OCI-LY3 (cell line): ENCODE measurements at regions not wholly inside any gene's neighbourhood (a gene's known extent, or its start where the extent isn't known, plus 50 kb on each side); places are given as distances from the start of the nearest gene placed in this dataset.

Source experiments
- H2AFZ ChIP-seq: fragments of 200-600, 300-600 bp; shearing (Covaris generic); 2 replicates; pipeline ENCODE4 v1.6.0; 2014; ENCODE audit warnings: antibody characterized with exemption, low read depth, low read length
- H3K27ac ChIP-seq: fragments of 200-600, 300-600 bp; sonication (generic); 2 replicates; pipeline ENCODE4 v1.5.1; 2014; ENCODE audit warnings: mild to moderate bottlenecking, low read length, moderate library complexity, mixed read lengths
- H3K27me3 ChIP-seq: fragments of 200-600, 300-600 bp; sonication (generic); 2 replicates; pipeline ENCODE4 v1.6.1; 2014; ENCODE audit warnings: low read depth, low read length, mixed read lengths
- H3K36me3 ChIP-seq: fragments of 200-600, 300-600 bp; sonication (generic); replicated peaks from 2 replicates; pipeline ENCODE3; 2014; ENCODE audit warnings: low read depth, low read length, mixed read lengths
- H3K4me1 ChIP-seq: fragments of 300-600, 200-600 bp; sonication (generic); 2 replicates; pipeline ENCODE4 v1.6.1; 2014; ENCODE audit warnings: low read length, mixed read lengths
- H3K4me2 ChIP-seq: fragments of 200-600, 300-600 bp; sonication (generic); 2 replicates; pipeline ENCODE4 v1.6.1; 2014; ENCODE audit warnings: low read length, mixed read lengths
- H3K4me3 ChIP-seq: fragments of 300-600, 200-600 bp; sonication (generic); 2 replicates; pipeline ENCODE4 v1.5.1; 2014; ENCODE audit warnings: antibody characterized with exemption, mild to moderate bottlenecking, low read length, moderate library complexity
- H3K79me2 ChIP-seq: fragments of 300-600, 200-600 bp; shearing (Covaris generic); 2 replicates; pipeline ENCODE4 v1.6.1; 2014; ENCODE audit warnings: mild to moderate bottlenecking, low read length, mixed read lengths
- H3K9ac ChIP-seq: fragments of 300-600, 200-600 bp; shearing (Covaris generic); 2 replicates; pipeline ENCODE4 v1.6.0; 2014; ENCODE audit warnings: mild to moderate bottlenecking, low read length, moderate library complexity
- H3K9me3 ChIP-seq: fragments of 200-600, 300-600 bp; shearing (Covaris generic); 2 replicates; pipeline ENCODE4 v1.6.1; 2014; ENCODE audit warnings: low read length, mixed read lengths; ENCODE audit not compliant: insufficient read depth
- H4K20me1 ChIP-seq: fragments of 200-600, 300-600 bp; sonication (generic); 2 replicates; pipeline ENCODE4 v1.6.1; 2016; ENCODE audit warnings: low read length, mixed read lengths; ENCODE audit not compliant: insufficient read depth
- EZH2phosphoT487 ChIP-seq: fragments of 200-600 bp; shearing (Covaris generic); IDR thresholded peaks from 2 replicates; pipeline ENCODE4 v1.6.1; 2018; ENCODE audit warnings: antibody characterized with exemption, mixed run types, low read depth
- TF ChIP-seq, protein P1 (sequence below): fragments of 200-600, 300-600 bp; sonication (generic); IDR thresholded peaks from 2 replicates; pipeline ENCODE4 v1.5.1; 2014; ENCODE audit warnings: antibody characterized with exemption, low read length, low read depth

GRCh38 chr9:26313108-26313507, 579.5 kb downstream of the CAAP1 start:
- H3K79me2 ChIP-seq: no peaks in the 10 kb centered on the region
- H2AFZ ChIP-seq: no peak overlapping the region
- H3K9me3 ChIP-seq: no peaks in the 10 kb centered on the region
- no peak overlapping the region for H3K27ac ChIP-seq
- no peak overlapping the region for H3K9ac ChIP-seq
- 0 out of 2 replicates have a peak, but pooled peaks cover 4% of the 10 kb centered on the region for H3K27me3 ChIP-seq
- no peak overlapping the region for H3K4me3 ChIP-seq
- no peak for TF ChIP-seq EZH2phosphoT487
- TF ChIP-seq, protein P1, sequence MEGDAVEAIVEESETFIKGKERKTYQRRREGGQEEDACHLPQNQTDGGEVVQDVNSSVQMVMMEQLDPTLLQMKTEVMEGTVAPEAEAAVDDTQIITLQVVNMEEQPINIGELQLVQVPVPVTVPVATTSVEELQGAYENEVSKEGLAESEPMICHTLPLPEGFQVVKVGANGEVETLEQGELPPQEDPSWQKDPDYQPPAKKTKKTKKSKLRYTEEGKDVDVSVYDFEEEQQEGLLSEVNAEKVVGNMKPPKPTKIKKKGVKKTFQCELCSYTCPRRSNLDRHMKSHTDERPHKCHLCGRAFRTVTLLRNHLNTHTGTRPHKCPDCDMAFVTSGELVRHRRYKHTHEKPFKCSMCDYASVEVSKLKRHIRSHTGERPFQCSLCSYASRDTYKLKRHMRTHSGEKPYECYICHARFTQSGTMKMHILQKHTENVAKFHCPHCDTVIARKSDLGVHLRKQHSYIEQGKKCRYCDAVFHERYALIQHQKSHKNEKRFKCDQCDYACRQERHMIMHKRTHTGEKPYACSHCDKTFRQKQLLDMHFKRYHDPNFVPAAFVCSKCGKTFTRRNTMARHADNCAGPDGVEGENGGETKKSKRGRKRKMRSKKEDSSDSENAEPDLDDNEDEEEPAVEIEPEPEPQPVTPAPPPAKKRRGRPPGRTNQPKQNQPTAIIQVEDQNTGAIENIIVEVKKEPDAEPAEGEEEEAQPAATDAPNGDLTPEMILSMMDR: no peak
- no peak overlapping the region for H3K4me2 ChIP-seq
- no peaks in the 10 kb centered on the region for H4K20me1 ChIP-seq
- H3K4me1 ChIP-seq: no peaks in the 10 kb centered on the region
- no peaks in the 10 kb centered on the region for H3K36me3 ChIP-seq

GRCh38 chr9:26311463-26311995, 581.1 kb downstream of the CAAP1 start:
- H3K27ac ChIP-seq: no peak overlapping the region
- H3K36me3 ChIP-seq: no peaks in the 10 kb centered on the region
- H2AFZ ChIP-seq: no peak overlapping the region
- 0 out of 2 replicates have a peak, but pooled peaks cover 4% of the 10 kb centered on the region for H3K27me3 ChIP-seq
- no peak overlapping the region for H3K4me3 ChIP-seq
- H3K4me2 ChIP-seq: no peak overlapping the region
- no peak overlapping the region for H3K9ac ChIP-seq
- H4K20me1 ChIP-seq: no peaks in the 10 kb centered on the region
- H3K79me2 ChIP-seq: no peaks in the 10 kb centered on the region
- H3K4me1 ChIP-seq: no peaks in the 10 kb centered on the region
- no peak for TF ChIP-seq EZH2phosphoT487
- TF ChIP-seq, protein P1: no peak
- H3K9me3 ChIP-seq: no peaks in the 10 kb centered on the region

DNA sequence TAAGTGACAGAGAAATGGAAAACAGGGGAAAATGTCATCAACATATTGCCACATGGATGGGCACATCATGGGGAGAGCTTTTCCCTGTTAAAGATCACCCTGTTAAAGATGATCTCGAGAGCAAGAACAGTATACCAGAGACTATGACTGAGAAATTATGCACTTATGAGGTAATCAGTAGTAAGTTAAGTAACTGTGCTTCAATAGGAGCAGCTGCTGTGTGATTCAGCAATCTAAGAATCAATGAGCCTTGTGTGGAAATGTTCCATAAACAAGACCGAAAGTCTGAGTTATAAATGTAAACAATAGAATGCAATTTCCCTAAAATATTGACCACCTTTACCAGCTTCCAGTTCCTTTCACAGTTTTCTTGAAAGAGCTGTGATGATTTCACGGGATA, 582.3 kb downstream of the CAAP1 start:
- H3K79me2 ChIP-seq: no peaks in the 10 kb centered on the region
- H3K4me1 ChIP-seq: no peaks in the 10 kb centered on the region
- no peaks in the 10 kb centered on the region for H3K9me3 ChIP-seq
- no peak overlapping the region for H3K27ac ChIP-seq
- no peak overlapping the region for H2AFZ ChIP-seq
- H3K4me3 ChIP-seq: no peak overlapping the region
- no peak overlapping the region for H3K9ac ChIP-seq
- 0 out of 2 replicates have a peak, but pooled peaks cover under 1% of the 10 kb centered on the region for H3K27me3 ChIP-seq
- H3K4me2 ChIP-seq: no peak overlapping the region
- no peaks in the 10 kb centered on the region for H3K36me3 ChIP-seq
- H4K20me1 ChIP-seq: no peaks in the 10 kb centered on the region
- no peak for TF ChIP-seq EZH2phosphoT487
- TF ChIP-seq, protein P1: no peak

DNA sequence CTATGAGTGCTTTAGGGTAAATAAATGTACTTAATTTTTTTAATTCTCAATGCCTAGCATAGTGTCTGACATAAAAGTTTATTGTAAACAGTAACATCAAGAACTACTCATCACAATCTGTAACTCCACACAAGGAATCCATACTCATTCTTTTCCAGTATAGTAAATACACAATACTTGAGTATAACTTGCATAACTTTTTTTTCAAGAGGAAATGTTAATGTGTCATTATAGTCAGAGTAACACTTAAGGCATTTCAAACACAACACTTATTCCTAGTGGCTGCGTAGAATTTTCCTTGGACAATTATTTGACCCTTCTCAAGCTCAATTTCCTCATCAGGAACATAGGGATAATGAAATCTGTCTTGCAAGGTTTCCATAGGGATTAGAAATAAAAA, 584.3 kb downstream of the CAAP1 start:
- no peaks in the 10 kb centered on the region for H3K79me2 ChIP-seq
- no peak overlapping the region for H3K4me3 ChIP-seq
- H3K4me2 ChIP-seq: no peak overlapping the region
- no peak overlapping the region for H3K27ac ChIP-seq
- no peaks in the 10 kb centered on the region for H3K9me3 ChIP-seq
- H3K27me3 ChIP-seq: no peaks in the 10 kb centered on the region
- H2AFZ ChIP-seq: no peak overlapping the region
- H3K36me3 ChIP-seq: no peaks in the 10 kb centered on the region
- no peak overlapping the region for H3K9ac ChIP-seq
- H4K20me1 ChIP-seq: no peaks in the 10 kb centered on the region
- H3K4me1 ChIP-seq: no peaks in the 10 kb centered on the region
- TF ChIP-seq, protein P1: no peak
- no peak for TF ChIP-seq EZH2phosphoT487
